ENCODE measurements at regions not wholly inside any gene's neighbourhood (a gene's known extent, or its start where the extent isn't known, plus 50 kb on each side); places are given as distances from the start of the nearest gene placed in this dataset.
"Not testable (repeated sequence)": the region's sequence is repeated elsewhere in the genome, so short reads cannot be mapped to it uniquely, and the experiment has no call there.

DNA sequence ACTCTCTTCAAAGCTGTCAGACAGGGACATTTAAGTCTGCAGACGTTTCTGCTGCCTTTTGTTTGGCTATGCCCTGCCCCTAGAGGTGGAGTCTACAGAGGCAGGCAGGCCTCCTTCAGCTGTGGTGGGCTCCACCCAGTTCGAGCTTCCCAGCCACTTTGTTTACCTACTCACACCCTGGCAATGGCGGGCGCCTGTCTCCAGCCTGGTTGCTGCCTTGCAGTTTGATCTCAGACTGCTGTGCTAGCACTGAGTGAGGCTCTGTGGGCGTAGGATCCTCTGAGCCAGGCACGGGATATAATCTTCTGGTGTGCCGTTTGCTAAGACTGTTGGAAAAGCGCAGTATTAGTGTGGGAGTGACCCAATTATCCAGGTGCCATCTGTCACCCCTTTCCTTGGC is 499.8 kb upstream of the IZUMO3 start:
- H3K4me1 ChIP-seq (ENCODE audit: control insufficient read depth, low read depth, low read length); H3K79me1 ChIP-seq (ENCODE audit: low read length); DNase-seq; H3K36me3 ChIP-seq (ENCODE audit: control insufficient read depth, insufficient read depth, low read length); H2BK5ac ChIP-seq (ENCODE audit: low read length); H2BK120ac ChIP-seq (ENCODE audit: low read depth, low read length); H3K18ac ChIP-seq (ENCODE audit: low read length); H4K8ac ChIP-seq (ENCODE audit: low read depth, low read length); H3K79me2 ChIP-seq (ENCODE audit: control insufficient read depth, insufficient read depth, low read length); H3K4me2 ChIP-seq (ENCODE audit: low read length); H2AK5ac ChIP-seq (ENCODE audit: low read length); H3K4me3 ChIP-seq (ENCODE audit: low read length); H3K23ac ChIP-seq (ENCODE audit: low read length); H3K27me3 ChIP-seq (ENCODE audit: insufficient read depth, low read length, poor library complexity); H3K4ac ChIP-seq (ENCODE audit: low read depth, low read length); H3K56ac ChIP-seq (ENCODE audit: low read length); H2BK15ac ChIP-seq (replicated peaks; ENCODE audit: low read depth); H4K5ac ChIP-seq (ENCODE audit: low read length); H3K9ac ChIP-seq (ENCODE audit: low read length); H3K27ac ChIP-seq (ENCODE audit: low read depth, low read length): not testable (repeated sequence)
- WGBS (ENCODE audit: extremely low coverage, insufficient coverage, low lambda C conversion rate): no CpG with 5 or more reads among the region's 8 CpGs

- Histone ChIP-seq H3K27ac (ENCODE audit: low read depth, low read length) (no peak overlapping the region), H3K36me3 (ENCODE audit: control insufficient read depth, insufficient read depth, low read length) (no peaks in the 10 kb centered on the region), H3K9ac (ENCODE audit: low read length) (no peak overlapping the region), H3K56ac (ENCODE audit: low read length) (no peak overlapping the region), H3K23ac (ENCODE audit: low read length) (no peak overlapping the region), H3K79me2 (ENCODE audit: control insufficient read depth, insufficient read depth, low read length) (no peaks in the 10 kb centered on the region), H3K4ac (ENCODE audit: low read depth, low read length) (no peak overlapping the region), H3K18ac (ENCODE audit: low read length) (no peak overlapping the region), H2AK5ac (ENCODE audit: low read length) (no peak overlapping the region), H4K5ac (ENCODE audit: low read length) (no peak overlapping the region), H3K4me1 (ENCODE audit: control insufficient read depth, low read depth, low read length) (no peaks in the 10 kb centered on the region), H3K4me3 (ENCODE audit: low read length) (no peak overlapping the region), H2BK5ac (ENCODE audit: low read length) (no peak overlapping the region), H3K4me2 (ENCODE audit: low read length) (no peak overlapping the region), H3K27me3 (ENCODE audit: insufficient read depth, low read length, poor library complexity) (no peaks in the 10 kb centered on the region), H3K79me1 (ENCODE audit: low read length) (no peaks in the 10 kb centered on the region), H4K8ac (ENCODE audit: low read depth, low read length) (no peak overlapping the region), H2BK120ac (ENCODE audit: low read depth, low read length) (no peak overlapping the region), H2BK15ac (replicated peaks; ENCODE audit: low read depth) (no peak overlapping the region)
- no CpG with 5 or more reads among the region's 2 CpGs for WGBS (ENCODE audit: extremely low coverage, insufficient coverage, low lambda C conversion rate)
- no peak for DNase-seq
Measured at GRCh38 chr9:25029743-25030142, 484.0 kb upstream of the IZUMO3 start.

- no peak for DNase-seq
- Histone ChIP-seq H3K18ac (ENCODE audit: low read length) (no peak overlapping the region), H2BK120ac (ENCODE audit: low read depth, low read length) (no peak overlapping the region), H3K4ac (ENCODE audit: low read depth, low read length) (no peak overlapping the region), H3K4me1 (ENCODE audit: control insufficient read depth, low read depth, low read length) (no peaks in the 10 kb centered on the region), H3K27ac (ENCODE audit: low read depth, low read length) (no peak overlapping the region), H3K79me1 (ENCODE audit: low read length) (no peaks in the 10 kb centered on the region), H2AK5ac (ENCODE audit: low read length) (no peak overlapping the region), H3K4me3 (ENCODE audit: low read length) (no peak overlapping the region), H3K79me2 (ENCODE audit: control insufficient read depth, insufficient read depth, low read length) (no peaks in the 10 kb centered on the region), H2BK5ac (ENCODE audit: low read length) (no peak overlapping the region), H3K4me2 (ENCODE audit: low read length) (no peak overlapping the region), H3K36me3 (ENCODE audit: control insufficient read depth, insufficient read depth, low read length) (no peaks in the 10 kb centered on the region), H4K5ac (ENCODE audit: low read length) (no peak overlapping the region), H2BK15ac (replicated peaks; ENCODE audit: low read depth) (no peak overlapping the region), H3K56ac (ENCODE audit: low read length) (no peak overlapping the region), H4K8ac (ENCODE audit: low read depth, low read length) (no peak overlapping the region), H3K27me3 (ENCODE audit: insufficient read depth, low read length, poor library complexity) (no peaks in the 10 kb centered on the region), H3K9ac (ENCODE audit: low read length) (no peak overlapping the region), H3K23ac (ENCODE audit: low read length) (no peak overlapping the region)
- WGBS (ENCODE audit: extremely low coverage, insufficient coverage, low lambda C conversion rate): no CpG with 5 or more reads among the region's 9 CpGs
Measured at GRCh38 chr9:25025686-25026085, 480.0 kb upstream of the IZUMO3 start.

GRCh38 chr9:25025156-25025555 is 479.5 kb upstream of the IZUMO3 start:
- WGBS (ENCODE audit: extremely low coverage, insufficient coverage, low lambda C conversion rate): no CpG with 5 or more reads among the region's 5 CpGs
- Histone ChIP-seq H3K18ac (ENCODE audit: low read length) (no peak overlapping the region), H3K56ac (ENCODE audit: low read length) (no peak overlapping the region), H3K27me3 (ENCODE audit: insufficient read depth, low read length, poor library complexity) (no peaks in the 10 kb centered on the region), H2AK5ac (ENCODE audit: low read length) (no peak overlapping the region), H3K4me1 (ENCODE audit: control insufficient read depth, low read depth, low read length) (no peaks in the 10 kb centered on the region), H3K79me2 (ENCODE audit: control insufficient read depth, insufficient read depth, low read length) (no peaks in the 10 kb centered on the region), H3K4ac (ENCODE audit: low read depth, low read length) (no peak overlapping the region), H3K27ac (ENCODE audit: low read depth, low read length) (no peak overlapping the region), H2BK5ac (ENCODE audit: low read length) (no peak overlapping the region), H3K4me2 (ENCODE audit: low read length) (no peak overlapping the region), H3K23ac (ENCODE audit: low read length) (no peak overlapping the region), H2BK120ac (ENCODE audit: low read depth, low read length) (no peak overlapping the region), H2BK15ac (replicated peaks; ENCODE audit: low read depth) (no peak overlapping the region), H3K4me3 (ENCODE audit: low read length) (no peak overlapping the region), H4K5ac (ENCODE audit: low read length) (no peak overlapping the region), H4K8ac (ENCODE audit: low read depth, low read length) (no peak overlapping the region), H3K79me1 (ENCODE audit: low read length) (no peaks in the 10 kb centered on the region), H3K36me3 (ENCODE audit: control insufficient read depth, insufficient read depth, low read length) (no peaks in the 10 kb centered on the region), H3K9ac (ENCODE audit: low read length) (no peak overlapping the region)
- no peak for DNase-seq

DNA sequence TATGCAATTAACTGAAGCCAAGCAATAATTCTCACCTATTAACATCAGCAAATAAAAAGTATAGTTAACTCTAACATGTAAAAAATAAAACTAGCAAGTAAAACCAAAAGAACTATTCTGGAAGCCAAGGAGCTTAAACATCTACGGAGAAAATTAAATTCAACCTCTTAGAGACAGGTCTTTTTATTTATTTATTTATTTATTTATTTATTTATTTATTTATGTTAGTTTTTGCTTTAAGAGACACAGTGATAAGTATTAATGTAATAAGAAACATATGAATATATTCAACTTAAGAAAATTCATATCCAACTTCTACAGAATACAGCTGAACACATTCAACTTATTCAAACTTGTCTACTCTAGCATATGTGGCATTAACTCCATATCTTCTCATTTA is 472.1 kb upstream of the IZUMO3 start:
- no peaks in the 10 kb centered on the region for H3K27me3 ChIP-seq (ENCODE audit: insufficient read depth, low read length, poor library complexity)
- no CpG with 5 or more reads among the region's 1 CpG for WGBS (ENCODE audit: extremely low coverage, insufficient coverage, low lambda C conversion rate)
- H2BK5ac ChIP-seq (ENCODE audit: low read length): no peak overlapping the region
- H3K56ac ChIP-seq (ENCODE audit: low read length): no peak overlapping the region
- H3K79me2 ChIP-seq (ENCODE audit: control insufficient read depth, insufficient read depth, low read length): no peaks in the 10 kb centered on the region
- no peaks in the 10 kb centered on the region for H3K79me1 ChIP-seq (ENCODE audit: low read length)
- H3K4ac ChIP-seq (ENCODE audit: low read depth, low read length): no peak overlapping the region
- no peaks in the 10 kb centered on the region for H3K36me3 ChIP-seq (ENCODE audit: control insufficient read depth, insufficient read depth, low read length)
- H2AK5ac ChIP-seq (ENCODE audit: low read length): no peak overlapping the region
- H3K4me3 ChIP-seq (ENCODE audit: low read length): no peak overlapping the region
- no peak overlapping the region for H2BK15ac ChIP-seq (replicated peaks; ENCODE audit: low read depth)
- no peak overlapping the region for H2BK120ac ChIP-seq (ENCODE audit: low read depth, low read length)
- no peak overlapping the region for H3K9ac ChIP-seq (ENCODE audit: low read length)
- H3K27ac ChIP-seq (ENCODE audit: low read depth, low read length): no peak overlapping the region
- DNase-seq: no peak
- no peak overlapping the region for H3K4me2 ChIP-seq (ENCODE audit: low read length)
- no peak overlapping the region for H3K23ac ChIP-seq (ENCODE audit: low read length)
- H3K18ac ChIP-seq (ENCODE audit: low read length): no peak overlapping the region
- H4K5ac ChIP-seq (ENCODE audit: low read length): no peak overlapping the region
- no peak overlapping the region for H4K8ac ChIP-seq (ENCODE audit: low read depth, low read length)
- H3K4me1 ChIP-seq (ENCODE audit: control insufficient read depth, low read depth, low read length): no peaks in the 10 kb centered on the region

- no peaks in the 10 kb centered on the region for H3K36me3 ChIP-seq (ENCODE audit: control insufficient read depth, insufficient read depth, low read length)
- H3K18ac ChIP-seq (ENCODE audit: low read length): no peak overlapping the region
- H3K79me2 ChIP-seq (ENCODE audit: control insufficient read depth, insufficient read depth, low read length): no peaks in the 10 kb centered on the region
- no CpG with 5 or more reads among the region's 2 CpGs for WGBS (ENCODE audit: extremely low coverage, insufficient coverage, low lambda C conversion rate)
- no peaks in the 10 kb centered on the region for H3K27me3 ChIP-seq (ENCODE audit: insufficient read depth, low read length, poor library complexity)
- no peak overlapping the region for H2BK120ac ChIP-seq (ENCODE audit: low read depth, low read length)
- H3K23ac ChIP-seq (ENCODE audit: low read length): no peak overlapping the region
- no peak overlapping the region for H2BK5ac ChIP-seq (ENCODE audit: low read length)
- H3K27ac ChIP-seq (ENCODE audit: low read depth, low read length): no peak overlapping the region
- H4K8ac ChIP-seq (ENCODE audit: low read depth, low read length): no peak overlapping the region
- no peak overlapping the region for H3K4me2 ChIP-seq (ENCODE audit: low read length)
- no peaks in the 10 kb centered on the region for H3K79me1 ChIP-seq (ENCODE audit: low read length)
- no peak overlapping the region for H4K5ac ChIP-seq (ENCODE audit: low read length)
- no peak overlapping the region for H3K4me3 ChIP-seq (ENCODE audit: low read length)
- no peak overlapping the region for H3K56ac ChIP-seq (ENCODE audit: low read length)
- DNase-seq: no peak
- H2AK5ac ChIP-seq (ENCODE audit: low read length): no peak overlapping the region
- no peak overlapping the region for H2BK15ac ChIP-seq (replicated peaks; ENCODE audit: low read depth)
- H3K4me1 ChIP-seq (ENCODE audit: control insufficient read depth, low read depth, low read length): no peaks in the 10 kb centered on the region
- no peak overlapping the region for H3K9ac ChIP-seq (ENCODE audit: low read length)
- no peak overlapping the region for H3K4ac ChIP-seq (ENCODE audit: low read depth, low read length)
Measured at GRCh38 chr9:25010027-25010662, 464.4 kb upstream of the IZUMO3 start.

Data from mesendoderm (in vitro differentiated cells).